ENCODE measurements at regions not wholly inside any gene's neighbourhood (a gene's known extent, or its start where the extent isn't known, plus 50 kb on each side); places are given as distances from the start of the nearest gene placed in this dataset.

GRCh38 chr21:29423099-29423870 lies 124.6 kb downstream of the BACH1 start:
- TF ChIP-seq CTCF (tag by site-specific recombination; IDR thresholded peaks at IDR 0.05), result no peak
- TF ChIP-seq ZNF423 (tag by site-specific recombination; IDR thresholded peaks at IDR 0.05), result no peak

All from HEK293 (cell line).